GM12878 (cell line): ENCODE measurements at regions not wholly inside any gene's neighbourhood (a gene's known extent, or its start where the extent isn't known, plus 50 kb on each side); places are given as distances from the start of the nearest gene placed in this dataset.

Experiments used
- ATAC-seq: fragments of 200-7000 bp; cut with Tn5 transposase; 3 replicates; pipeline ENCODE4 v1.9.1; 2020; ENCODE audit warnings: mild to moderate bottlenecking, moderate library complexity
- BruUV-seq: library from RNA; stranded (reverse); fragments of 400-500 nt; replicated peaks from 2 replicates; lab custom pipeline; 2021; lab: Mats Ljungman, UMichigan
- CTCF ChIA-PET: fragments of 300-600 bp; sonication (Branson Sonifier 250); formaldehyde crosslinking; extraction: SDS; loops from one replicate; lab custom pipeline; 2021; ENCODE audit warnings: inconsistent platforms; lab: Yijun Ruan, JAX
- POLR2A ChIA-PET: fragments of 350-600 bp; formaldehyde crosslinking; extraction: SDS; loops from one replicate; lab custom pipeline; 2021; ENCODE audit warnings: inconsistent platforms; lab: Charles Lee
- RAD21 ChIA-PET: fragments of 300-600 bp; sonication (Branson Sonifier 250); formaldehyde crosslinking; loops from one replicate; lab custom pipeline; 2023; ENCODE audit warnings: antibody characterized with exemption; ENCODE audit not compliant: unreplicated experiment; lab: Charles Lee
- SMC1A ChIA-PET: fragments of 300-600 bp; sonication (Branson Sonifier 250); formaldehyde crosslinking; loops from one replicate; lab custom pipeline; 2023; ENCODE audit not compliant: unreplicated experiment, uncharacterized antibody; lab: Charles Lee
- DNase-seq: peaks from one replicate; pipeline ENCODE4 v3.0.0-alpha.2; 2011; ENCODE audit warnings: low read depth, low spot score
- FAIRE-seq: peaks from 3 replicates; lab custom pipeline; 2011; peaks lifted over from hg19 to GRCh38; lab: Jason Lieb, UNC
- H2AFZ ChIP-seq: 2 replicates; pipeline ENCODE4 v1.6.0; 2011; ENCODE audit warnings: low read depth, low read length, control low read depth; ENCODE audit not compliant: control insufficient read depth
- H3K27ac ChIP-seq: 2 replicates; pipeline ENCODE4 v1.5.1; 2011; ENCODE audit warnings: control low read depth; ENCODE audit not compliant: control insufficient read depth, insufficient read depth
- H3K27me3 ChIP-seq, 2 experiments: replicated peaks in 1 of 2; 2 replicates each; pipeline versions ENCODE4 v1.6.0 to v1.6.1; 2011; ENCODE audit warnings: low read length in 1 of 2; ENCODE audit not compliant: control insufficient read depth in 2 of 2, insufficient read depth in 2 of 2
- H3K36me3 ChIP-seq, 2 experiments: 2 replicates each; pipeline ENCODE4 v1.5.1; 2011; ENCODE audit warnings: low read length in 1 of 2; ENCODE audit not compliant: control insufficient read depth in 2 of 2, insufficient read depth in 2 of 2
- H3K4me1 ChIP-seq: 2 replicates; pipeline ENCODE4 v1.6.1; 2011; ENCODE audit warnings: mild to moderate bottlenecking, low read length, moderate library complexity, mixed read lengths; ENCODE audit not compliant: control insufficient read depth, insufficient read depth
- H3K4me2 ChIP-seq: 2 replicates; pipeline ENCODE4 v1.6.0; 2011; ENCODE audit warnings: control low read depth; ENCODE audit not compliant: control insufficient read depth, insufficient read depth
- H3K4me3 ChIP-seq: fragments of 200-600 bp; sonication (generic); 2 replicates; pipeline ENCODE4 v1.5.1; 2016
- H3K79me2 ChIP-seq: 2 replicates; pipeline ENCODE4 v1.6.0; 2011; ENCODE audit warnings: low read length; ENCODE audit not compliant: control insufficient read depth, insufficient read depth
- H3K9ac ChIP-seq: 2 replicates; pipeline ENCODE4 v1.8.0; 2011; ENCODE audit warnings: low read length, control low read depth, mixed read lengths; ENCODE audit not compliant: control insufficient read depth, insufficient read depth
- H3K9me3 ChIP-seq: replicated peaks from 3 replicates; pipeline ENCODE4 v1.5.1; 2011; ENCODE audit warnings: mild to moderate bottlenecking, low read length; ENCODE audit not compliant: control insufficient read depth, insufficient read depth
- H4K20me1 ChIP-seq: 2 replicates; pipeline ENCODE4 v1.6.0; 2011; ENCODE audit not compliant: control insufficient read depth, insufficient read depth
- CEBPB ChIP-seq, 2 experiments: fragments of 150-350 bp in 1 of 2; IDR thresholded peaks; 2 replicates each; pipeline ENCODE4 v1.6.1; 2012 to 2014; ENCODE audit warnings: low read depth in 2 of 2, low read length in 2 of 2, borderline replicate concordance in 1 of 2, inconsistent platforms in 1 of 2
- HCFC1 ChIP-seq: fragments of 150-350 bp; IDR thresholded peaks from 2 replicates; pipeline ENCODE4 v1.6.1; 2014; ENCODE audit warnings: low read length
- TCF7 ChIP-seq: IDR thresholded peaks from 2 replicates; pipeline ENCODE4 v1.6.1; 2014; ENCODE audit warnings: antibody characterized with exemption, borderline replicate concordance
- ZBTB11 ChIP-seq: fragments of 450-650 bp; formaldehyde crosslinking; IDR thresholded peaks from 2 replicates; pipeline ENCODE4 v1.5.0; 2022; ENCODE audit warnings: mild to moderate bottlenecking, missing genetic modification characterization
- ZNF217 ChIP-seq: fragments of 450-650 bp; IDR thresholded peaks from 2 replicates; pipeline ENCODE4 v1.6.1; 2017; ENCODE audit warnings: antibody characterized with exemption, mild to moderate bottlenecking
- ZNF24 ChIP-seq: fragments of 450-650 bp; IDR thresholded peaks from 2 replicates; pipeline ENCODE4 v1.6.1; 2017; ENCODE audit warnings: antibody characterized with exemption, mild to moderate bottlenecking
- ZNF274 ChIP-seq: IDR thresholded peaks from one replicate; pipeline ENCODE4 v1.8.0; 2011; ENCODE audit not compliant: insufficient read length, insufficient read depth
- WGBS: methylation state at CpG from one replicate; pipeline ENCODE4 v1.1.6; 2016; ENCODE audit warnings: low lambda C conversion rate; ENCODE audit not compliant: insufficient replicate concordance, insufficient coverage; ENCODE audit errors: missing lambda C conversion rate; 5-methylcytosine and 5-hydroxymethylcytosine counted together
- in situ Hi-C: fragments of 300-500 bp; cut with MboI; formaldehyde crosslinking; loops from 9 replicates; pipeline ENCODE4 v1.14.3; 2018; ENCODE audit warnings: mixed read lengths
- intact Hi-C: fragments of 100-400 bp; cut with micrococcal nuclease; formaldehyde crosslinking; loops from one replicate; pipeline ENCODE4 v1.14.2; 2022; ENCODE audit not compliant: unreplicated experiment

DNA sequence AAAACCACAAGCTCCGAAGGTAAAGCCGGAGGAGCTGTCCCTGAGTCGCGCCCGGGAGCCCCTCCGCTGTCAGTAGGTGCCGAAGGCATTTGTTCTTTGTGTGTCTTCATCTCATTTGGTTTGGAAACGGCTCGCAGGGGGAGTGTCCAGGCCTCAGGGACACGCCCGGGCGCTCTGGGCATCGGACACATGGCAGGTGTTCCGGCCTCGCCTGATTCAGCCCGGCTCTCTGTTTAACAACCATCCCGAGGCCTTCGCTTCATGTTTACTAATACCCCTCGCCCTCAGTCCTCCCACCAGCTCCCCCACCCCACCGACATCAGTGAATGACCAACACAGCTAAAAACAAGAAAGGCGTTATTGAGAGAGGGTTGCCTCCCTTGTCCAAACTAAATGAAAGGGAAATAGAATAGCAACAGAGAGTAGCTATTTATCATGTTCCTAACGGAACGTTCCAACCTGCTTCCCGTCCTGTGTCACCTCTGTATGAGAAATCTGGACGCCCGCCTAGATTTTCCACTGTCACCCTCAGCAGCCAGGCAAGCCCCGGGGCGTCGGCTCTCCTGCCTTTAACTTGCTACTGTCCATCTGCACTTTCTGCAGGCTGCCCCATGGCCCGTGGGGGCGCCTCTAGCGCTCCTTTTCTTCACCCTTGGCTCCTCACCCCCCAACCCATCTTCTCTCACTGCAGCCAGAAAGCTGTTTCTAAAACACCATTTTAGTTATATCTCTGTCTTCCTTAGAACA lies 73.9 kb downstream of the MYCN start:
- Histone ChIP-seq H3K36me3 (no peaks in the 10 kb centered on the region), H3K9ac (no peak overlapping the region), H3K79me2 (no peaks in the 10 kb centered on the region), H4K20me1 (no peaks in the 10 kb centered on the region), H3K4me2 (no peak overlapping the region), H3K9me3 (no peaks in the 10 kb centered on the region), H3K27ac (no peak overlapping the region)
- no peak for FAIRE-seq
- 45% methylated on average over 32 of the region's 32 CpGs for WGBS
- RAD21 ChIA-PET, result no interaction called here
- intact Hi-C loops, result no loop called here
- no peak for ATAC-seq
- TF ChIP-seq ZBTB11 (CRISPR knock-in tag) (no peak), TCF7 (no peak), ZNF274 (no peak), ZNF217 (no peak), ZNF24 (no peak), HCFC1 (no peak), CEBPB (IDR thresholded peaks at IDR 0.05; ENCODE audit: borderline replicate concordance in 1 of 2, low read depth in 2 of 2, low read length in 2 of 2) (no peak)
- TF ChIP-seq, all 136 proteins: peak for 0
- ChIA-PET CTCF (no interaction called here), SMC1A (no interaction called here), POLR2A (no interaction called here)
- Histone ChIP-seq H2AFZ (no peak overlapping the region), H3K27me3 (peaks cover 2 to 6% of the 10 kb centered on the region in 2 experiments), H3K4me3 (no peak overlapping the region), H3K4me1 (no peaks in the 10 kb centered on the region)
- in situ Hi-C loops, result no loop called here
- no TSS peak for BruUV-seq
- DNase-seq, result no peak
